ES-I3 (cell line): ENCODE measurements at regions not wholly inside any gene's neighbourhood (a gene's known extent, or its start where the extent isn't known, plus 50 kb on each side); places are given as distances from the start of the nearest gene placed in this dataset.
"Not testable (repeated sequence)": the region's sequence is repeated elsewhere in the genome, so short reads cannot be mapped to it uniquely, and the experiment has no call there.

Experiments
- H3K36me3 ChIP-seq: 2 replicates; pipeline ENCODE4 v1.6.1; 2013; ENCODE audit warnings: mild to moderate bottlenecking, low read length, control low read depth, moderate library complexity; ENCODE audit not compliant: insufficient read depth
- H3K4me1 ChIP-seq: 2 replicates; pipeline ENCODE4 v1.6.1; 2013; ENCODE audit warnings: mild to moderate bottlenecking, control low read depth, low read length; ENCODE audit not compliant: insufficient read depth
- H3K9ac ChIP-seq: 2 replicates; pipeline ENCODE4 v1.6.1; 2013; ENCODE audit warnings: low read depth, mild to moderate bottlenecking, low read length, moderate library complexity
- H3K9me3 ChIP-seq: 2 replicates; pipeline ENCODE4 v1.6.1; 2013; ENCODE audit warnings: mild to moderate bottlenecking, low read length, moderate library complexity; ENCODE audit not compliant: control insufficient read depth, insufficient read depth

DNA sequence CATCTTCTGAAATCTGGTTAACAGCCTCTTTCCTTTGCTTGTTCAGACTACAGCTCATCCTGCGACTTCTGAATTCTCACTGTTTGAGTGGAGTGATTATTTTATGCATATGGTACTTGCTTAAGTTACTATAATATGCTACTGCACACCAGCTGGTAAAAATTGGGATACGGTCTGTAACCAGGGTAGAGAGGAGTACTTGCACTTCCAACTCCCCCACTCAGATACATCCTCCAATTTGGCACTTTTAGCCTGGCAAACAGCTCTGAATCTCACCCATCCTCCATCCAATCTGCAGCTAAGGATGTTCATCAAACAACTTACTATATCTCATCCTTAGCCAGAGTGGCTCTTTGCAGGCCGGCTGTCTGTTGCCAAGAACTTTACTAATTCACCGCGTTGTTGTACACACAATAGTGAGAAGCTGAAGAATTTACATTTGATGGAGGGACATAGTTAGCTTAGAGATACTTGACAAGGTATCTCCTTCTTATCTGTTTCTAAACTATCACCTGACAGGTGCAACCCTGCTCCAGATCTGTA, 1323.6 kb upstream of the ALCAM start:
- not testable (repeated sequence) for H3K36me3 ChIP-seq, H3K9ac ChIP-seq, H3K9me3 ChIP-seq, H3K4me1 ChIP-seq

DNA sequence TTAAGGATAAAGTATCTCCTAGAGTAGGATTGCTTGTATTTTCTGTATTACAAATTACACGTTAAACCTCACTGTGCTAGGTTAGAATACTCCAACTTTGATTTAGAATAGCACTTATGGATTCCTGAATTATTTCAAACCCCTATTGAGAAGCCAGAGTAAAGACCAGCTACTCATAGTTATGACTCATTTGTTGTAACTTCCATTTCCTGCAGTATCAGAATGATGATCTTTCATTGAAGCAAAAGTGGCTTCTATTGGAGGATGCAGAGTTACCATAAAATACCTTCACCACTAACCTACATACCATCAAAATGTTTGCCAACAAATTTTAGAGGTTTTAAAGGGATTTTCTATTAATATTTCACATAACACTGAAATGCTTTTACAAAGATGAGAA, 1322.7 kb upstream of the ALCAM start:
- Histone ChIP-seq H3K9ac (no peak overlapping the region), H3K9me3 (no peaks in the 10 kb centered on the region), H3K4me1 (no peaks in the 10 kb centered on the region), H3K36me3 (no peaks in the 10 kb centered on the region)

DNA sequence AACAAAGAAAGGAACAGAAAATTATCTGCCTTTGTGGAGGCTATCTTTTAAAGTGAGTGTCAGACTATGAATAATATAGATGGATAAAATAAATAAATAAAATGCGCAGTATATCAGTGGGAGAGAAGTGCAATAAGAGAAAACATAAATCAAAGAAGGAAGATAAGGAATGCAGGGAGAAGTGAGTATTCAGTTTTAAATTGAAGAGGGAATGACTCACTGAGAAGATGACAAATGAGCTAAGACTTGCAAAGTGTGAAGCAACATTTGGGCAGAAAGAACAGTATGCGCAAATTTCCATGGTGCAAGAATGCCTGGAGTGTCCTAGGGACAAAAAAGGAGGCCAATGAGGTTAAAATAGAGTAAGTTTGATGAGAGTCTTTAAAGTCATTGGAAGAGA, 1300.1 kb upstream of the ALCAM start:
- Histone ChIP-seq H3K4me1 (peaks cover 19% of the 10 kb centered on the region), H3K9ac (no peak overlapping the region), H3K36me3 (no peaks in the 10 kb centered on the region), H3K9me3 (no peaks in the 10 kb centered on the region)

DNA sequence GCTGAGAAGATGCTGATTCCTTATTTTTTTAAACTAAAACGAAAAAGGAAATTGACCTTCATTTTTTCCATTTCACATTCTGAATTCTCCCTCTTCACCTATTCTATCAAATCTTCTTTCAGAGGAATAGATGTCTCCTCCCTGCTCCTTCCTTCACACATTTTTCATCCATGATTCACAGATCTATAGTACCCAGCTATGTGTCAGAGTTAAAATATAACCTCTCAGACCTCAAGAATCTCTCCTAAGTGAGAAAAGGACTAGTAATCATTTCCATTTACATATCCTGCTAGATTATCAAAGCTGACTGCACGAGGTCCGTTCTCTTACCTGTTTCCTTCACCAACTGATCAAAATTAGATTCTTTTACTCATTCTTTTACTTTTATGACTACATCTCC, 1297.6 kb upstream of the ALCAM start:
- H3K9ac ChIP-seq = no peak overlapping the region
- no peaks in the 10 kb centered on the region for H3K36me3 ChIP-seq
- peaks cover 19% of the 10 kb centered on the region for H3K4me1 ChIP-seq
- H3K9me3 ChIP-seq = no peaks in the 10 kb centered on the region; the same call in 1 of the 2 replicates

DNA sequence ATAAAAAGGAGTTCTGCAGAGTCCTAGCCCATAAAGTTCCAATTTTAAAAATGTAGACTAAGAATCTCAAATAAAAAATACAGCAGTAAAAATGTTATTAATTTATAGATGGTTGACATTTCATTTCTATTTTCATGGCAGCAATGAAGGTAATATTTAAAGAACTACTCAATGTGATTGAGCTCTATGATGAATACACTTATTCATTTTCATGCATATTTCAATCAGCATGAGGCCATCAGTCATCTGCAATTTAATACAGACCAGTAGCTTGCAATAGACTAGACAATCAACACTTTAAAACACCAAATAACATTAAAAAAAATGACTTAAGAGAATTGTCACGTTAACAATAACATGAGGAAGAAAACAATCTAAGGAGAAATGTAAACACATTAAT, 1295.8 kb upstream of the ALCAM start:
- Histone ChIP-seq H3K4me1 (peaks cover 19% of the 10 kb centered on the region), H3K9ac (no peak overlapping the region), H3K9me3 (peaks cover 2% of the 10 kb centered on the region; the same call in 1 of the 2 replicates), H3K36me3 (no peaks in the 10 kb centered on the region)

DNA sequence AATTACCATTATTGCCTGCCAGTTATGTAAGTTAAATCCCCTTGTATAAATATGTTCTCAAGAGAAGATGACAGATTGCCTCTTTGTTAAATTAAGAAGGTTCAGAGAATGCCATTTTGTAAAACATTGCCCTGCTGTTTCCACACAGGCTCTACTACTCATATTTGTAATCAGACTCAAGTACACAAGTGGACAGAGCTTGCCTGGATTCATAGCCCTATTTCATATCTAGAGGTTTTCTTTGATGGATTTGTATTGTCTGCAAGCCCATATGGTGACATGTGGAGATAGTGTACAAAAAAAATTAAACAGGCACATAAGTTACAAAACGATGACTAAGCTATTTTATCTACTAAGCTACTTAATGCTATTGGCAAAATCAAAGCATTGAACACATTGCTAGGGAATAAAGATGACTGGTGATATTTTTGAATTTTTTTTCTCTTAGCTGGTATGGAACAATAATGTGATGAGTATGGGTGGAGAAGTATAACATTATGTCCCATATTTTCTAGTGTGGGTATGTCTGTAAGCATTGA, 1286.6 kb upstream of the ALCAM start:
- Histone ChIP-seq H3K9me3 (no peaks in the 10 kb centered on the region), H3K36me3 (no peaks in the 10 kb centered on the region), H3K9ac (no peak overlapping the region), H3K4me1 (no peaks in the 10 kb centered on the region)

DNA sequence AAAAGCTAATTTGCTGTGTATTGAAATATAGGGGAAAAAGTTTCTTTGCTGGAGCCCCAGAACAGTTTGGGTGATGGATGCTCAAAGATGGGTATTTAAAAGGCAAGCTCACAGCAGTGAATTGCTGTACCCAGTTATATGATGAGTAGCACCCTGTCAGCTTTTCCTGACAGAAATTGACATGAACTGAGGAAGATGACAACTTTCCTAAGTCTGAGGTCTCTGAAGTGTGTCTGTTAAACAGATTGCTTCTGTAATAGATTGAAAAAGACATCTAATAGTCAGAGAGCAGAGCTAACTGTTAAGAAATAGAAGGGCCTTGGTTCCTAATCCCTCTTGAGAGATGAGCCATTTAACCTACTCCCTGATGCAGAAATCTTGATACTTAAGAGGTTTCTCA, 1278.0 kb upstream of the ALCAM start:
- H3K9ac ChIP-seq = no peak overlapping the region
- H3K4me1 ChIP-seq = no peaks in the 10 kb centered on the region
- peaks cover 9% of the 10 kb centered on the region for H3K9me3 ChIP-seq
- H3K36me3 ChIP-seq = no peaks in the 10 kb centered on the region

DNA sequence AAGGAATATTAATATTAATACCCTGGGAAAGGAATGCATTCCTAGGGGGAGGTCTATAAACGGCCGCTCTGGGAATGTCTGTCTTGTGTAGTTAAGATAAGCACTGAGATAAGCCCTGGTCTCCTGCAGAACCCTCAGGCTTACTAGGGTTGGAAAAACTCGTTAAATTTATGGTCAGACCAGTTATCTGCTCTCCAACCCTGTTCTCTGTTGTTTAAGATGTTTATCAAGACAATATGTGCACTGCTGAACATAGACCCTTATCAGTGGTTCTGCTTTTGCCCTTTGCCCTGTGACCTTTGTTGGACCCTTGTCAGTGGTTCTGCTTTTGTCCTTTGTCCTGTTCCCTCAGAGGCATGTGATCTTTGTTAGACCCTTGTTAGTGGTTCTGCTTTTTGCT, 1276.7 kb upstream of the ALCAM start:
- not testable (repeated sequence) for H3K9ac ChIP-seq

DNA sequence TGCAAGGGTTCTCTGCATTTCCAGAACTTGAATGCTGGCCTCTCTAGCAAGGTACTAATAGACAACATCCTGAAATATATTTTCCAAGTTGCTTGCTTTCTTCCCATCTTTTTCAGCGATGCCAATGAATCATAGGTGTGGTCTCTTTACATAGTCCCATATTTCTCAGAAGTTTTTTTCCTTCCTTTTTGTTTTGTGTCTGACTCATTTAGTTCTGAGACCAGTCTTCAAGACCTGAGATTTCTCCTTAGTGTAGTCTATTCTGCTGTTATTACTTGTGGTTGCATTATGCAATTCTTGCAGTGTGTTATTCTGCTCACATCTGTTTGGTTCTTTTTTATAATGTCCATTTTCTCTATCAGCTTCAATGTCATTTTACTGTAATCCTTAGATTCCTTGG, 1265.0 kb upstream of the ALCAM start:
- H3K9me3 ChIP-seq = no peaks in the 10 kb centered on the region
- H3K36me3 ChIP-seq = no peaks in the 10 kb centered on the region
- no peak overlapping the region for H3K9ac ChIP-seq
- H3K4me1 ChIP-seq = peaks cover 13% of the 10 kb centered on the region; the same call in 1 of the 2 replicates

More for the DNA sequence above, 1276.7 kb upstream of the ALCAM start:
- H3K4me1 ChIP-seq, H3K36me3 ChIP-seq, H3K9me3 ChIP-seq: not testable (repeated sequence)

DNA sequence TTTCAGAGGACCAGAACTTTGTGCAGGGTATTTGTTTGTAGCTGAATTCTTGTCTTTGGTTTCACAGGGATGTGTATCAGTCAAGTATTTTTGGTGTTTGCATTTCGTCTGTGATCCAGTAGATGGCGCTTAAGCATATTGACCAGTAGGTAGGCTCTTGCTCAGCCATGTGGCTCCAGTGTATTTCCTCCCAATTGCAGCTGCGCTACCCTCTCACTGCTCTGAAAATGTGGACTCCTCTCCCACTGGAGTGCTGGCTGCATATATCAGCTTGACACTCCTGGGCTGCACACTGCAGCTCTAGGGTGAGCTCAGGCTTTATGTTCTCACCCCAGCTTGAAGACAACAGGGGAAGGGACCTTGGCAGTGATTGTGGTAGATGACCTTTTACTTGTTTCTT, 1264.3 kb upstream of the ALCAM start:
- H3K4me1 ChIP-seq = peaks cover 13% of the 10 kb centered on the region; the same call in 1 of the 2 replicates
- H3K36me3 ChIP-seq = no peaks in the 10 kb centered on the region
- H3K9ac ChIP-seq = no peak overlapping the region
- no peaks in the 10 kb centered on the region for H3K9me3 ChIP-seq

DNA sequence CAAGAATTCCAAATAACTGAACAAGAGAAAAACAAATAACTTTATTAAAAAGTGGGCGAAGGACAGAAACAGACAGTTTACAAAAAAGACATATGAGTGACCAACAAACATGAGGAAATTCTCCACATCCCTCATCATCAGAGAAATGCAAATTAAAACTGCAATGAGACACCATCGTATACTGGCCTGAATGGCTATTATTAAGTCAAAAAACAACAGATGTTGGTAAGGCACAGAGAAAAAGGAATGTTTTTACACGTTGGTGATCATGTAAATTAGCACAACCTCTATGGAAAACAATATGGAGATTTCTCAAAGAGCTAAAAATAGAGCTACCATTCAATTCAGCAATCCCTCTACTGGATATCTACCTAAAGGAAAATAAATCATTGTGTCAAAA, 1260.4 kb upstream of the ALCAM start:
- Histone ChIP-seq H3K9ac (no peak overlapping the region), H3K4me1 (peaks cover 13% of the 10 kb centered on the region; the same call in 1 of the 2 replicates), H3K9me3 (no peaks in the 10 kb centered on the region), H3K36me3 (no peaks in the 10 kb centered on the region)

DNA sequence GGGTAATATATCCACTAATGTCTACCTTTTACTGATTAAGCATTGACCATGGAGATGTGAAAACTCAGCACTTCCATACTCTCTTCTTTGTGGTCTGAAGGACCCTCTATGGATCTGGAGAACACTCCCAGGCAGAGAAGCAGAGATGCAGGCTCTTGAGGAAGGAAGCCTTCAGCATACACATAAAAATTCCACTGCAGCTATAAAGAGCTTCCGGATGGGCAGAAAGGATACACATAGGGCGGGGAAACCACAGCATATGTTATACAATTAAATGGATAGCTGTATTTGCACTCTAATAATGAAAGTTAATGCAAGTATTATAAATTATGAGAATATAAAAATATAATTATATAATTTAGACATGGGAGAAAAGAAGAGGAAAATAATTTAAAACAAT, 1258.2 kb upstream of the ALCAM start:
- Histone ChIP-seq H3K4me1 (peaks cover 13% of the 10 kb centered on the region; the same call in 1 of the 2 replicates), H3K9ac (no peak overlapping the region), H3K9me3 (no peaks in the 10 kb centered on the region)

DNA sequence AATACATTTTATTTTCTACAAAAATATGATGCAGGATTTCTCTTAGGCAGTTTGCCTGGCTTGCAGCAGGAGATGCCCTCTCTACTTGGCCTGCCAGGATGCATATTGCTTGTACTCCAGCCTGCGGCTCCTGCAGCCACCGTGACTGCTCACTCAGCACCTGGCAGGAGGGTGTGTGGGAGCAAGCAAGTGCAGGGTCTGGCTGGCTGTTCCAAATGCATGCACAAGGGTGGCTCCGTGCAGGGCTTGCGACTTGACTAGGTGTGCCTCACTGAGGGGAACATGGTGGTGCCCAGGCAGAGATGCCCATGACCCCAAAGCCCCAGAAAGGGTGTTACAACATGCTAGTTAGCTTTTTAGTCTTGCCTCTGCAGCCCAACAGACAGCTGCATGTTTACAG, 1240.2 kb upstream of the ALCAM start:
- Histone ChIP-seq H3K9me3 (no peaks in the 10 kb centered on the region; the same call in 1 of the 2 replicates), H3K4me1 (no peaks in the 10 kb centered on the region), H3K36me3 (no peaks in the 10 kb centered on the region), H3K9ac (no peak overlapping the region)

More for the DNA sequence above, 1258.2 kb upstream of the ALCAM start:
- no peaks in the 10 kb centered on the region for H3K36me3 ChIP-seq

DNA sequence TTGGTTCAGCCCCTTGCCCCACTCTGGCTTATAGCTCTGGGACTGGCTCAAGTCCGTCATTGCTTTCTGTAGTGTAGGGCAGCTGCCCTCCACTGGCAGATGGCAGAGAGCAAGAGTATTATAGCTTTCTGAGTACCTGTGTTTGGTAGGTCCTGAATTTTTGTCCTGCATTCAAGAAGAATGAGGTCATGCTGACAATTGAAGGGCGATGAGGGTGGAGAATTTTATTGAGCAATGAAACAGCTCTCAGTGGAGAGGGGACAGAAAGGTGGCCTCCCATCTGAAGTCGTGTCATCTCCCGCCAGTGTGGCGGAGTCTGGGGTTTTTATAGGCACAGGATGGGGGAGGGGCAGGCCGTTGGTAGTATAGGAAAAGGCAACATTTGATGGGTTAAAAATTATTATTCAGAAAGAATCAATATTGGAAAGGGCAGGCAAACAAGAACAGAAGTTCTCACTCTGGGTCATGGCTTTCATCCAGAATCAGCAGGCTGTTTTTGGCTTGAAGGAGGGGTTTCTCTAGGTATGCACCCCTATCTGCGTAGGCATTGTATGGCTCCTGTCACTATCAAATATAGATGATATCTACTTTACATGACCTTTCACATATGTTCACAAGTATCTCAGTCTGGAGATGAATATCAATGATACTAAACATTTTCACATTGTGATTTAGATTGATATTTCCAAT, 1239.7 kb upstream of the ALCAM start:
- H3K4me1 ChIP-seq = no peaks in the 10 kb centered on the region

DNA sequence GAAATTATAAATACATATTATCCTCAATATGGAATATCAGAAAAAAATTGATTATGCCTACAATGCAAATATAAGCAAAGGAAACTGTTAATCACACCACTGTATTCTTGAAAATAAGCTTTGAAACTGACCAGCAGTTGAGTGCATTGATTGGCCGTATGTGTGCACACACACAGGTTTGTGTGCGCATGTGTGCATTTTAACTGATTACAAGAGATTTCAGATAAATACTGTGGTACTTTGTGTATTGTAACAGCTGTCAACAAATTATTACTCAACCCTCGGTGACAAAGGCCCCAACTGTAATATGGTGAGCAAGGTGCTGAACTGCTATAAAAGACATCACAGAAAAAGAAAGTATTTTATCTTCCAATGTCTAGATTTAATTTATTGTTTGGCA, 1238.9 kb upstream of the ALCAM start:
- H3K4me1 ChIP-seq = no peaks in the 10 kb centered on the region
- no peak overlapping the region for H3K9ac ChIP-seq
- H3K36me3 ChIP-seq = no peaks in the 10 kb centered on the region
- H3K9me3 ChIP-seq = no peaks in the 10 kb centered on the region; the same call in 1 of the 2 replicates

More for the DNA sequence above, 1239.7 kb upstream of the ALCAM start:
- Histone ChIP-seq H3K9ac (no peak overlapping the region), H3K9me3 (no peaks in the 10 kb centered on the region; the same call in 1 of the 2 replicates), H3K36me3 (no peaks in the 10 kb centered on the region)
